ENCODE measurements at regions not wholly inside any gene's neighbourhood (a gene's known extent, or its start where the extent isn't known, plus 50 kb on each side); places are given as distances from the start of the nearest gene placed in this dataset.
A peak's percentile ranks its signal among the peaks of the same experiment; 100 is the strongest.

- DNase-seq (ENCODE audit: low read depth): peak; percentile 39
These were observed 425.7 kb downstream of the KLF12 start for GRCh38 chr13:73708393-73708985.

DNA sequence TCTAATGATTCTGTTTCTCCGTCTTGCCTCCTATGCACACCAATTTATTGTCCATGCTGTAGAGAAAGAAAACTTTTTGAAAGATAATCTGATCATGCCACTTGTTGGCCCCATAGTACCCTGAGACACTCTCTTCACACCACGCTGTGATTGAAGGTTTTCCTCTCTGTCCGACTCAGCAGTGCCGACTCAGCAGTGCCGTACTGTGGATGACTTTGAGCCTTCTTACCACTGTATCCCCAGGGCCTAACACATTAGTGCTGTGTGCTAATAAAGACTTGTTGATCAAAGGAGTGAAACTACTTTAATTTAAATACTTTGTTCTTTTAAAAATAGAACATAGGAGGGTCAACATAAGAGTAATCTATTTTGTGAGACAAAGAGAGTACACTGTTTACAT is 429.6 kb downstream of the KLF12 start:
- DNase-seq (ENCODE audit: low read depth): no peak

GRCh38 chr13:73703606-73704005 is 430.6 kb downstream of the KLF12 start:
- DNase-seq (ENCODE audit: low read depth): no peak

DNA sequence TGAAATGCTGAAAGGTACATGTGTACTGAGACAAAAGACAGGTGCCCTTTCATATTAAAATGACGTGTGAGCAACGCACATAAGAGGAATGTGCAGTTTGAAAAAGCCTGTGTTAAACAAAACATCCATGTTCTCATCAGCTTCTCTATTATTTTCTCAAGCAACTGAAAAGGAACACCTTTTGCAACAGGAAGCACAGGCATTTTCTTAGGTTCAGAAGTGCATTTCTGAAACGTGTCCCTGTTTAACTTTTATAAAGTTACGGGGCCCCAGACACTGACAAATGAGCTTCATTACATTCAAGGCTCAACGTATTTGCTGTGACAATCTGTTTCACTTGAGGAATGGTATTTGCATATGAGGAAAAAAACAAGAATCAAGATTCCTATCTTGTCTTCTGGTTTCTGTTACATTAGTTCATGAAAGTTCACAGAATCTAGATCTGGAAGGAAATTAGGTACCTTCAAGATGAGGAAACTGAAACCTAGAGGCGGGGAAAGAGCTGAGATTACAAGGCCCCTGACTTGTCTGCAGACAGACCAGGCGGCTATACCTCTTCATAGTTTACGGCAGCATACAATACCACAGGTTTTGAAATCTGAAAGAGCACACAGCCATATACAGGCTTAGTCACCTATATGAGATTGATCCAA is 431.7 kb downstream of the KLF12 start:
- DNase-seq (ENCODE audit: low read depth): no peak

- DNase-seq (ENCODE audit: low read depth): no peak
These were observed 433.0 kb downstream of the KLF12 start for GRCh38 chr13:73701160-73701559.

DNA sequence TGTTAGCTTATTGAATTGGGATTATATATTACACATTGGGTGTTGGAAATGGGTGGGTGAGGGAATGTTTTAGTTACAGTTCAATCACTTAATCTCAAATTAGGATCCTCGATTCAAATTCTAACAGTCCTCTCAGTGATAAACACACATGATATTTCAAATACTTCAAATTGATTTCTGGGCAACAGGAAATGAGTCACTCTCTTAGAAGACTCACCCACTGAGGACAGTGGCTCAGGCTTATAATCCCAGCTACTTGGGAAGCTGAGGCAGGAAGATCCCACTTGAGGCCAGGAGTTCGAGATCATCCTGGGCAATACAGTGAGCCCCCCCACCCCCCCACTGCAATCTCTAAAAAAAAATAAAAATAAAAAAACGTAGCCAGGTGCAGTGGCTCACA is 435.3 kb downstream of the KLF12 start:
- no peak for DNase-seq (ENCODE audit: low read depth)

GRCh38 chr13:73697166-73697565 is 437.0 kb downstream of the KLF12 start:
- DNase-seq (ENCODE audit: low read depth): no peak

- DNase-seq (ENCODE audit: low read depth): no peak
These were observed 437.5 kb downstream of the KLF12 start for GRCh38 chr13:73696713-73697112.

DNA sequence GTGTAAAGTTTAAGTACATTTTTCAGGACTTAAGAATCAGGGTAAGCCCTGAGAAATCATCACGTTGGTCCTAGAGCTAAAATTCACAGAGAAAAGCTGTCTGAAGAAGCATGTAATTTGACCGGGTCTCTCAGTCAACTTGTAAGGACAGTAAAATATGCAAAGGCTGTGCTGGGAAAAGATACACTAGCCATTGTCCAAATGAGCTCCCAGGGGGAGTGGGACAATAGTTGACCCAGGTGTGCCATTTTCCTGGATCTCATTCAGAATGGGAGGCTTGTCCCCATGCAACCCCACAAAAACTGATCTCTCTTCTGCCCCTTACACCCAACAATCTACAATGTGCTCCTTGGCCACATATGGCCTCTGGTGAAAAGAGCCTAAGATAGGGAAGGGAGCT is 437.9 kb downstream of the KLF12 start:
- no peak for DNase-seq (ENCODE audit: low read depth)

DNA sequence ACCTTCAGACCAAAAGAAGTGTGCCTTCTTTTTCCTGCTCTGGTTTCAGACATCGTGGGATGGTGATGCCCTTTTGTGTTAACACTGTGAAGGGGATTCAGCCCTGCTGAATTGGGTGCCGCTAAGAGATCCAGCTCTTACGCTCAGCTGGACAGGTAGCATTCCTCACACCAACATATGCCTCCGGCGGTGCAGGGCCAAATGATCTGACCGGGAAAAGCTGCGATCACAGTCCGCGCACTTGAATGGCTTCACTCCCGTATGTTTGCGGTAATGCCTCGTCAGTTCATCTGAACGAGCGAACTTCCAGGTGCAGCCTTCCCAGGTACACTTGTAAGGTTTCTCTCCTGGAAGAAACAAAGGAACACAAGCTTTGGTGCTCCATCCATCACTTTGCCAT is 438.9 kb downstream of the KLF12 start:
- DNase-seq (ENCODE audit: low read depth): no peak

- DNase-seq (ENCODE audit: low read depth): no peak
These were observed 441.0 kb downstream of the KLF12 start for GRCh38 chr13:73693215-73693614.

DNA sequence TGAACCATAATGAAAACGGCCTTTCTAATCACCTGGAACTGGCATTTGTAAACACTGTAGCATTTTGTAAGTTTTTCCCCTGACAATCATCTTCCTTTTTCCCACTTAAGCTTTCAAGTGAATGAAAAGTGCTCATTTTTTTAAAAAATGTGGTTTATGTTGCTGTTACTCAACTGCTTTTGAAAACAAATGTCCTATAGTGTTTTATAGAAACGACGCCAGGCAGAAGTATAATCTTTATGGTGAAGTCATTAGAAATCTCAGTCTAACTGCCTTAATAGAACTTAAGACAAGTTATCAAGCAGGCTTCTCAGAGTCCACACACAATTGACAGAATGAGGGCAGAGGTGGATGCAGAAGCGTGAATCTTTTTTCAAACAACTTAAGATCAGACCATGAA is 442.3 kb downstream of the KLF12 start:
- DNase-seq (ENCODE audit: low read depth): no peak

GRCh38 chr13:73687929-73688328 is 446.3 kb downstream of the KLF12 start:
- DNase-seq (ENCODE audit: low read depth): no peak

DNA sequence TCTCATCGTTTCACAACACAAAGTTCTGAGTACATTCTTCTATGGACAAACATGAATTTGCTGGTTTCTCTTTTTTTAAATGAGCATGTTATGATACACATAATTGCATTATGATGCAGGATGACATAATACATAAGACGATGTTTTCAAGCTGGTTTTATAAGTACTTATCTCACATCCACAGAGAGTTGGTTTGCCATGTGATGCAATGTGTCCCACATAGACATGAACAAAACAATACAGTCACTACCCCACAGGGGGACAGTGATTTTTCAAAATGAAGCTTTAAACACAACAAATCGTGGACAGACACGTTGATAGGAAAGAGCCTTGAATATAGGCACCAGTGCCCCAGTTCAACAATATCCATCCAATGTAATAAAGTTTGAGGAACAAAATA is 447.1 kb downstream of the KLF12 start:
- no peak for DNase-seq (ENCODE audit: low read depth)

DNA sequence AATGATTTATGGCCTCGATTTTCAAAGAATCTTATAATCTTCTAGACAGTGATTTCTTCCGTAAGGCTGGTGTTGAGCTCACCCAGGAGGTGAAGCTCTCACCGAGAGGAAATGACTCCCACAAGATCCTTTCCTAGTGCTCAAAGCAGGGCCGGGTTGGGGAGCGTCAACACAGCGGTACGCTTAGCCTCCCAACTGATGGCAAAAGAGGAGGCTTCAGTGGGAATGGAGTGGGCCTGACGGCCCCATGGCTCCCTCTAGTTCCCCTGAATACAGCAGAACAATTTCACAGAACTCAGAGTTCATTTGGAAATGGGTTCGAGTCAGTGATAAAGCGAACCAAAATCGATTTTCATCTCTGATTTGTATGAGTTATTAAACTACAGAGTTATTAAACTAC is 449.5 kb downstream of the KLF12 start:
- no peak for DNase-seq (ENCODE audit: low read depth)

DNA sequence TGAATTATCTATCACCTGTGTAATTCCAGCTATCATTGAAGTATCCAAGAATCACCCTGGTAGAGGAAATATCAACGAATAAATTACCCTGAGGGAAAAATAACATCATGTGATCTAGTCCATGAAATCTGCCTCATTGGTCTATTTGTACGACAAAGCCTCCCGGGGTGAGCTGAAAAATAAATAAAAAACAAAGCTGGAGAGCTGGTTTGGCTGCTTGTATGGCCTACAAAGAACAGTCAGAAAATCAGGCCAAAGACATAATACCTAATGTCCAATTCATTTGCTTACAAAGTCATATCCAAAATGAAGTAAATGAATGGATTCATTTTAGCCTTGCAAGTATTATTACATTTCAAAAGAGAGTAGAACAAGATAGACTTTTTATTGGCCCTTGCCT is 449.9 kb downstream of the KLF12 start:
- no peak for DNase-seq (ENCODE audit: low read depth)

DNA sequence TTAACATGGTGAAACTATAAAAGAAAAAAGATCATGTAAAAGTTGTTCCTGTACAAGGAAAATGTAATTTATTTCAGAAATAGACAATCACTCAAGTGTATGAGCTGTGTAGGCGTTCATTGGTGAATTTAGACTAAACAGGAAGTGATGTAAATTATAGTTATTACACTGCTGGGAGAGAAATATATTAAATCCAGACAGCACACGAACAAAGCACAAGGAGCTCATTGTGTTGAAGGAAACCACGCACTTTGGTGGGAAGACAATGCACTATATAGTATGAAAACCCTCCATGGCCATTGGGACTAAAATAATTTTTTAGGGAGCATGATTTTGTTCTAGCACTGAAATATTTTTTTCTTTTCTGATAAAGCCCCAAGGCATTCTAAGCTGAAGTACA is 450.5 kb downstream of the KLF12 start:
- DNase-seq (ENCODE audit: low read depth): no peak

- no peak for DNase-seq (ENCODE audit: low read depth)
These were observed 452.4 kb downstream of the KLF12 start for GRCh38 chr13:73681779-73682178.

GRCh38 chr13:73681015-73681414 is 453.2 kb downstream of the KLF12 start:
- no peak for DNase-seq (ENCODE audit: low read depth)

GRCh38 chr13:73677048-73677601 is 457.1 kb downstream of the KLF12 start:
- DNase-seq (ENCODE audit: low read depth): no peak

- no peak for DNase-seq (ENCODE audit: low read depth)
These were observed 457.6 kb downstream of the KLF12 start for GRCh38 chr13:73676550-73677047.

GRCh38 chr13:73675821-73676220 is 458.4 kb downstream of the KLF12 start:
- no peak for DNase-seq (ENCODE audit: low read depth)

GRCh38 chr13:73674570-73674969 is 459.6 kb downstream of the KLF12 start:
- no peak for DNase-seq (ENCODE audit: low read depth)

GRCh38 chr13:73673931-73674330 is 460.3 kb downstream of the KLF12 start:
- no peak for DNase-seq (ENCODE audit: low read depth)

Data from CMK (cell line).